ENCODE measurements at regions not wholly inside any gene's neighbourhood (a gene's known extent, or its start where the extent isn't known, plus 50 kb on each side); places are given as distances from the start of the nearest gene placed in this dataset.
A peak's percentile ranks its signal among the peaks of the same experiment; 100 is the strongest.

DNA sequence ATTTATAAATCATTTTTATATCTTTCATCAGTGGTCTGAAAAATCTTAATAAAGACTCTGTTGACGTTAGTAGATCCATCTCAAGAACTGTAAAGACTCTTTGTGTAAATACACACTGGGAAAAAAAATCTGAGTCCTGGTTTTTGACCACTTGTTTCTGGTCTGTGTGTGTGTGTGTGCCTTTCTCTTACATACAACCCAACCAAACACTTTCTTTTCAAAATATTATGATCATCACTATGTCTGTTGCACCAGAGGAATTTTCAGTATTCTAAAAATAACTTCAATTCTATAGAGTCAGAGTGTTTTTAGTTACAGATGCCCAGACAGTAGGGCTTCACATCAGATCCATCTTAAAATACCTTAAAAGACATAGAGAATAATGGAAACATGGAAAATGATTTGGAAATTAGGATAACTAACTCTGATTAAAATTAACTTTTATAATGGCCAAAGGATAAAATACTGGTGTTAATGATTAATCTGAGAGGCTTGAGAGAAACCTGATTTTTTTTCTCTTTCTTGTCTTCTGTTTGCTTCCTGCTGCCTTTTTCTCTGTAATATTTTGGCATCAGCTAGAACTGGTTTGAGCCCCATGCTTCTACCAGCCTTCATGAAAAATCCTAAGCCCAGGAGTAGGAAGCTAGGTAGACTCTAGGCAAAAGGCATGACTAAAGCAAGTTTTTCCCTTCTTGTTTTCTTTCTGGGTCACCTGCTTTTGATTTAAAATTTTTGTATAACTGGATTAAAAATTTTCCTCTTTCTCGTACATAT is 99.7 kb downstream of the ATXN3L start:
- Histone ChIP-seq H3K9ac (peak overlapping the region; percentile 64), H3K4me1 (ENCODE audit: control insufficient read depth in 1 of 2, insufficient read depth in 2 of 2, low read depth in 1 of 2, low read length in 1 of 2) (peaks cover 7 to 33% of the 10 kb centered on the region in 2 experiments), H3F3A (replicated peaks; ENCODE audit: insufficient read depth) (peaks cover 45% of the 10 kb centered on the region), H3K4me2 (peak overlapping the region; percentile 38), H3K27me3 (ENCODE audit: insufficient read depth) (no peaks in the 10 kb centered on the region), H3K79me2 (ENCODE audit: insufficient read depth) (no peaks in the 10 kb centered on the region), H2AFZ (ENCODE audit: low read depth) (peak overlapping the region; percentile 52; the same call in 1 of the 2 replicates), H4K20me1 (ENCODE audit: insufficient read depth) (no peaks in the 10 kb centered on the region), H3K36me3 (replicated peaks in 1 of 2; ENCODE audit: control insufficient read depth in 1 of 2, insufficient read depth in 2 of 2, low read length in 1 of 2) (no peaks in the 10 kb centered on the region), H3K4me3 (ENCODE audit: low read depth in 2 of 2, low read length in 1 of 2) (peak overlapping the region in 1 of 2 experiments; percentile 2; a peak in 1 of 4 replicates), H3K9me3 (no peaks in the 10 kb centered on the region), H3K9me2 (no peaks in the 10 kb centered on the region), H3K27ac (ENCODE audit: low read depth in 2 of 2, low read length in 1 of 2) (peak overlapping the region; percentile 63 to 93; a peak in 3 of 4 replicates)
- 15% methylated on average over 2 of the region's 2 CpGs for WGBS (ENCODE audit: low lambda C conversion rate)
- ChIA-PET POLR2A (no interaction called here), CTCF (interaction anchor here (2.4 kb wide), 1 partner anchor 274 kb away, joined by 7 read pairs; no protein-coding TSS in a partner anchor)
- DNase-seq = no peak
- TF ChIP-seq GATA2 (CRISPR knock-in tag; IDR thresholded peaks at IDR 0.05) (no peak), MEF2A (IDR thresholded peaks at IDR 0.05; ENCODE audit: borderline replicate concordance, low read depth) (peak; percentile 53)

DNA sequence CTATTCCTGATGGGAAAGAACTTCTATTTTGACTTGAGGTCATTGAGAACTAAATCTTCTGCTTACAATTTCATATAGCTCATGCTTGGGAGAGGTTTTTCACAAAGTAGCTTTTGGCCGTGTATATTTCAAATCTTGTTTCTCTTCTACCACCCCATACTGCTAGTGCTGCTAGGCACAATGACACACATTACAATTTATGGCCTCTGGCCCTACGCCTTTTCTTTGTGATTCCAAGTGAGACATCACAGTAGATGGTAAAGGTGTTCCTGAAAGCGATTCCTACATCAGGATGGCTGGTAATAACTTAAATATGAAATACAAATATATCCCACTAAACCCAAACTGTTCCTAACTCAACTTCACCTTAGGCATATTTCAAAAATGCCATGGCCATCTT is 101.1 kb downstream of the ATXN3L start:
- H3K4me2 ChIP-seq = no peak overlapping the region
- H3K79me2 ChIP-seq (ENCODE audit: insufficient read depth) = no peaks in the 10 kb centered on the region
- H3K9ac ChIP-seq = no peak overlapping the region
- no peak overlapping the region for H2AFZ ChIP-seq (ENCODE audit: low read depth)
- CTCF ChIA-PET = no interaction called here
- peaks cover 5 to 24% of the 10 kb centered on the region in 2 experiments for H3K4me1 ChIP-seq (ENCODE audit: control insufficient read depth in 1 of 2, insufficient read depth in 2 of 2, low read depth in 1 of 2, low read length in 1 of 2)
- POLR2A ChIA-PET = no interaction called here
- WGBS (ENCODE audit: low lambda C conversion rate) = 85% methylated on average over 3 of the region's 3 CpGs
- H3K9me2 ChIP-seq = no peaks in the 10 kb centered on the region
- H3K27me3 ChIP-seq (ENCODE audit: insufficient read depth) = no peaks in the 10 kb centered on the region
- H3K4me3 ChIP-seq (ENCODE audit: low read depth in 2 of 2, low read length in 1 of 2) = no peak overlapping the region
- no peaks in the 10 kb centered on the region for H4K20me1 ChIP-seq (ENCODE audit: insufficient read depth)
- H3F3A ChIP-seq (replicated peaks; ENCODE audit: insufficient read depth) = peaks cover 40% of the 10 kb centered on the region
- peak overlapping the region in 1 of 2 experiments; percentile 93; a peak in 2 of 4 replicates for H3K27ac ChIP-seq (ENCODE audit: low read depth in 2 of 2, low read length in 1 of 2)
- no peaks in the 10 kb centered on the region for H3K36me3 ChIP-seq (replicated peaks in 1 of 2; ENCODE audit: control insufficient read depth in 1 of 2, insufficient read depth in 2 of 2, low read length in 1 of 2)
- H3K9me3 ChIP-seq = no peaks in the 10 kb centered on the region
- DNase-seq = no peak
- TF ChIP-seq EP300 (IDR thresholded peaks at IDR 0.05; ENCODE audit: borderline replicate concordance in 1 of 2, low read depth in 1 of 2, low read length in 1 of 2) (no peak), FOSL2 (IDR thresholded peaks at IDR 0.05; ENCODE audit: borderline replicate concordance, low read depth) (no peak), SIN3A (IDR thresholded peaks at IDR 0.05; ENCODE audit: borderline replicate concordance, low read depth, low read length) (no peak), POLR2AphosphoS5 (IDR thresholded peaks at IDR 0.05; ENCODE audit: low read depth, low read length) (no peak), SMC3 (IDR thresholded peaks at IDR 0.05; ENCODE audit: low read depth, low read length) (no peak), RFX5 (IDR thresholded peaks at IDR 0.05; ENCODE audit: low read length) (no peak), NRF1 (IDR thresholded peaks at IDR 0.05; ENCODE audit: low read depth, low read length) (no peak), RAD21 (IDR thresholded peaks at IDR 0.05; ENCODE audit: low read length) (no peak), NFIC (IDR thresholded peaks at IDR 0.05; ENCODE audit: borderline replicate concordance) (no peak), FOXJ3 (CRISPR knock-in tag; IDR thresholded peaks at IDR 0.05) (no peak)
- TF ChIP-seq, protein P1, sequence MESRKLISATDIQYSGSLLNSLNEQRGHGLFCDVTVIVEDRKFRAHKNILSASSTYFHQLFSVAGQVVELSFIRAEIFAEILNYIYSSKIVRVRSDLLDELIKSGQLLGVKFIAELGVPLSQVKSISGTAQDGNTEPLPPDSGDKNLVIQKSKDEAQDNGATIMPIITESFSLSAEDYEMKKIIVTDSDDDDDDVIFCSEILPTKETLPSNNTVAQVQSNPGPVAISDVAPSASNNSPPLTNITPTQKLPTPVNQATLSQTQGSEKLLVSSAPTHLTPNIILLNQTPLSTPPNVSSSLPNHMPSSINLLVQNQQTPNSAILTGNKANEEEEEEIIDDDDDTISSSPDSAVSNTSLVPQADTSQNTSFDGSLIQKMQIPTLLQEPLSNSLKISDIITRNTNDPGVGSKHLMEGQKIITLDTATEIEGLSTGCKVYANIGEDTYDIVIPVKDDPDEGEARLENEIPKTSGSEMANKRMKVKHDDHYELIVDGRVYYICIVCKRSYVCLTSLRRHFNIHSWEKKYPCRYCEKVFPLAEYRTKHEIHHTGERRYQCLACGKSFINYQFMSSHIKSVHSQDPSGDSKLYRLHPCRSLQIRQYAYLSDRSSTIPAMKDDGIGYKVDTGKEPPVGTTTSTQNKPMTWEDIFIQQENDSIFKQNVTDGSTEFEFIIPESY (IDR thresholded peaks at IDR 0.05; ENCODE audit: borderline replicate concordance, low read depth) = no peak
- TF ChIP-seq, protein P2, sequence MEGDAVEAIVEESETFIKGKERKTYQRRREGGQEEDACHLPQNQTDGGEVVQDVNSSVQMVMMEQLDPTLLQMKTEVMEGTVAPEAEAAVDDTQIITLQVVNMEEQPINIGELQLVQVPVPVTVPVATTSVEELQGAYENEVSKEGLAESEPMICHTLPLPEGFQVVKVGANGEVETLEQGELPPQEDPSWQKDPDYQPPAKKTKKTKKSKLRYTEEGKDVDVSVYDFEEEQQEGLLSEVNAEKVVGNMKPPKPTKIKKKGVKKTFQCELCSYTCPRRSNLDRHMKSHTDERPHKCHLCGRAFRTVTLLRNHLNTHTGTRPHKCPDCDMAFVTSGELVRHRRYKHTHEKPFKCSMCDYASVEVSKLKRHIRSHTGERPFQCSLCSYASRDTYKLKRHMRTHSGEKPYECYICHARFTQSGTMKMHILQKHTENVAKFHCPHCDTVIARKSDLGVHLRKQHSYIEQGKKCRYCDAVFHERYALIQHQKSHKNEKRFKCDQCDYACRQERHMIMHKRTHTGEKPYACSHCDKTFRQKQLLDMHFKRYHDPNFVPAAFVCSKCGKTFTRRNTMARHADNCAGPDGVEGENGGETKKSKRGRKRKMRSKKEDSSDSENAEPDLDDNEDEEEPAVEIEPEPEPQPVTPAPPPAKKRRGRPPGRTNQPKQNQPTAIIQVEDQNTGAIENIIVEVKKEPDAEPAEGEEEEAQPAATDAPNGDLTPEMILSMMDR (IDR thresholded peaks at IDR 0.05) = no peak
- TF ChIP-seq, protein P3, sequence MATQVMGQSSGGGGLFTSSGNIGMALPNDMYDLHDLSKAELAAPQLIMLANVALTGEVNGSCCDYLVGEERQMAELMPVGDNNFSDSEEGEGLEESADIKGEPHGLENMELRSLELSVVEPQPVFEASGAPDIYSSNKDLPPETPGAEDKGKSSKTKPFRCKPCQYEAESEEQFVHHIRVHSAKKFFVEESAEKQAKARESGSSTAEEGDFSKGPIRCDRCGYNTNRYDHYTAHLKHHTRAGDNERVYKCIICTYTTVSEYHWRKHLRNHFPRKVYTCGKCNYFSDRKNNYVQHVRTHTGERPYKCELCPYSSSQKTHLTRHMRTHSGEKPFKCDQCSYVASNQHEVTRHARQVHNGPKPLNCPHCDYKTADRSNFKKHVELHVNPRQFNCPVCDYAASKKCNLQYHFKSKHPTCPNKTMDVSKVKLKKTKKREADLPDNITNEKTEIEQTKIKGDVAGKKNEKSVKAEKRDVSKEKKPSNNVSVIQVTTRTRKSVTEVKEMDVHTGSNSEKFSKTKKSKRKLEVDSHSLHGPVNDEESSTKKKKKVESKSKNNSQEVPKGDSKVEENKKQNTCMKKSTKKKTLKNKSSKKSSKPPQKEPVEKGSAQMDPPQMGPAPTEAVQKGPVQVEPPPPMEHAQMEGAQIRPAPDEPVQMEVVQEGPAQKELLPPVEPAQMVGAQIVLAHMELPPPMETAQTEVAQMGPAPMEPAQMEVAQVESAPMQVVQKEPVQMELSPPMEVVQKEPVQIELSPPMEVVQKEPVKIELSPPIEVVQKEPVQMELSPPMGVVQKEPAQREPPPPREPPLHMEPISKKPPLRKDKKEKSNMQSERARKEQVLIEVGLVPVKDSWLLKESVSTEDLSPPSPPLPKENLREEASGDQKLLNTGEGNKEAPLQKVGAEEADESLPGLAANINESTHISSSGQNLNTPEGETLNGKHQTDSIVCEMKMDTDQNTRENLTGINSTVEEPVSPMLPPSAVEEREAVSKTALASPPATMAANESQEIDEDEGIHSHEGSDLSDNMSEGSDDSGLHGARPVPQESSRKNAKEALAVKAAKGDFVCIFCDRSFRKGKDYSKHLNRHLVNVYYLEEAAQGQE (IDR thresholded peaks at IDR 0.05; ENCODE audit: low read depth, low read length) = no peak
- TF ChIP-seq, protein P4, sequence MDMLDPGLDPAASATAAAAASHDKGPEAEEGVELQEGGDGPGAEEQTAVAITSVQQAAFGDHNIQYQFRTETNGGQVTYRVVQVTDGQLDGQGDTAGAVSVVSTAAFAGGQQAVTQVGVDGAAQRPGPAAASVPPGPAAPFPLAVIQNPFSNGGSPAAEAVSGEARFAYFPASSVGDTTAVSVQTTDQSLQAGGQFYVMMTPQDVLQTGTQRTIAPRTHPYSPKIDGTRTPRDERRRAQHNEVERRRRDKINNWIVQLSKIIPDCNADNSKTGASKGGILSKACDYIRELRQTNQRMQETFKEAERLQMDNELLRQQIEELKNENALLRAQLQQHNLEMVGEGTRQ (IDR thresholded peaks at IDR 0.05; ENCODE audit: borderline replicate concordance, low read depth, low read length) = no peak
- TF ChIP-seq, protein P5, sequence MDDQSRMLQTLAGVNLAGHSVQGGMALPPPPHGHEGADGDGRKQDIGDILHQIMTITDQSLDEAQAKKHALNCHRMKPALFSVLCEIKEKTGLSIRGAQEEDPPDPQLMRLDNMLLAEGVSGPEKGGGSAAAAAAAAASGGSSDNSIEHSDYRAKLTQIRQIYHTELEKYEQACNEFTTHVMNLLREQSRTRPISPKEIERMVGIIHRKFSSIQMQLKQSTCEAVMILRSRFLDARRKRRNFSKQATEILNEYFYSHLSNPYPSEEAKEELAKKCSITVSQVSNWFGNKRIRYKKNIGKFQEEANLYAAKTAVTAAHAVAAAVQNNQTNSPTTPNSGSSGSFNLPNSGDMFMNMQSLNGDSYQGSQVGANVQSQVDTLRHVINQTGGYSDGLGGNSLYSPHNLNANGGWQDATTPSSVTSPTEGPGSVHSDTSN (IDR thresholded peaks at IDR 0.05) = no peak
